Astrocyte (in vitro differentiated cells and primary cell): ENCODE measurements at regions not wholly inside any gene's neighbourhood (a gene's known extent, or its start where the extent isn't known, plus 50 kb on each side); places are given as distances from the start of the nearest gene placed in this dataset.

Experiments used
- DNase-seq: peaks from one replicate; pipeline ENCODE4 v3.0.0-alpha.2; 2010; ENCODE audit warnings: low read depth
- FAIRE-seq: peaks from 2 replicates; lab custom pipeline; 2011; peaks lifted over from hg19 to GRCh38; lab: Jason Lieb, UNC
- H2AFZ ChIP-seq: 2 replicates; pipeline ENCODE4 v1.6.0; 2012; ENCODE audit warnings: low read depth, low read length, inconsistent platforms
- H3K27ac ChIP-seq: 2 replicates; pipeline ENCODE4 v1.5.1; 2011; ENCODE audit warnings: low read depth, low read length, inconsistent platforms
- H3K27me3 ChIP-seq: 2 replicates; pipeline ENCODE4 v1.6.0; 2011; ENCODE audit warnings: low read length, inconsistent platforms; ENCODE audit not compliant: insufficient read depth
- H3K36me3 ChIP-seq: 2 replicates; pipeline ENCODE4 v1.5.1; 2011; ENCODE audit warnings: low read length, inconsistent platforms; ENCODE audit not compliant: insufficient read depth
- H3K4me1 ChIP-seq: 2 replicates; pipeline ENCODE4 v1.5.1; 2011; ENCODE audit warnings: low read length, inconsistent platforms; ENCODE audit not compliant: insufficient read depth
- H3K4me2 ChIP-seq: 2 replicates; pipeline ENCODE4 v1.6.0; 2012; ENCODE audit warnings: low read length, inconsistent platforms
- H3K4me3 ChIP-seq: 2 replicates; pipeline ENCODE4 v1.5.1; 2011; ENCODE audit warnings: low read depth, mild to moderate bottlenecking, low read length, inconsistent platforms; ENCODE audit not compliant: insufficient read depth
- H3K79me2 ChIP-seq: 2 replicates; pipeline ENCODE4 v1.6.0; 2012; ENCODE audit warnings: mild to moderate bottlenecking, low read length, inconsistent platforms; ENCODE audit not compliant: insufficient read depth
- H3K9ac ChIP-seq: 2 replicates; pipeline ENCODE4 v1.6.0; 2012; ENCODE audit warnings: mild to moderate bottlenecking, low read length, inconsistent platforms
- H3K9me3 ChIP-seq: 2 replicates; pipeline ENCODE4 v1.5.1; 2012; ENCODE audit warnings: low read depth, mild to moderate bottlenecking, low read length, inconsistent platforms; ENCODE audit not compliant: insufficient read depth
- H4K20me1 ChIP-seq: 2 replicates; pipeline ENCODE4 v1.6.0; 2012; ENCODE audit warnings: low read length, inconsistent platforms; ENCODE audit not compliant: insufficient read depth
- H3K27ac Mint-ChIP-seq: one replicate; pipeline ENCODE4 v1.8.0; 2021; ENCODE audit warnings: mild to moderate bottlenecking, mixed read lengths; ENCODE audit not compliant: unreplicated experiment
- H3K27me3 Mint-ChIP-seq: one replicate; pipeline ENCODE4 v1.8.0; 2021; ENCODE audit warnings: low read depth, mixed read lengths; ENCODE audit not compliant: unreplicated experiment
- H3K36me3 Mint-ChIP-seq: one replicate; pipeline ENCODE4 v1.8.0; 2021; ENCODE audit warnings: low read depth, mixed read lengths; ENCODE audit not compliant: unreplicated experiment
- H3K4me1 Mint-ChIP-seq: one replicate; pipeline ENCODE4 v1.8.0; 2021; ENCODE audit warnings: low read depth, mixed read lengths; ENCODE audit not compliant: unreplicated experiment
- H3K4me3 Mint-ChIP-seq: one replicate; pipeline ENCODE4 v1.8.0; 2021; ENCODE audit warnings: mild to moderate bottlenecking, moderate library complexity, mixed read lengths; ENCODE audit not compliant: unreplicated experiment
- H3K9me3 Mint-ChIP-seq: one replicate; pipeline ENCODE4 v1.8.0; 2021; ENCODE audit warnings: mild to moderate bottlenecking, mixed read lengths; ENCODE audit not compliant: unreplicated experiment
- CTCF ChIP-seq: IDR thresholded peaks from 2 replicates; pipeline ENCODE4 v1.5.1; 2011; ENCODE audit warnings: low read depth, mild to moderate bottlenecking, inconsistent platforms, low read length, moderate library complexity; ENCODE audit not compliant: insufficient read depth
- EZH2 ChIP-seq: IDR thresholded peaks from 2 replicates; pipeline ENCODE4 v1.6.1; 2012; ENCODE audit warnings: mild to moderate bottlenecking, low read length, inconsistent platforms; ENCODE audit not compliant: insufficient read depth

- Mint-ChIP-seq H3K27ac (no peak overlapping the region), H3K27me3 (peaks cover 6% of the 10 kb centered on the region), H3K4me1 (peaks cover 4% of the 10 kb centered on the region), H3K4me3 (no peak overlapping the region), H3K9me3 (no peaks in the 10 kb centered on the region), H3K36me3 (peaks cover 2% of the 10 kb centered on the region)
- H3K4me3 ChIP-seq = no peak overlapping the region
- no peak overlapping the region for H2AFZ ChIP-seq
- no peak overlapping the region for H3K27ac ChIP-seq
- no peaks in the 10 kb centered on the region for H4K20me1 ChIP-seq
- no peak overlapping the region for H3K4me2 ChIP-seq
- H3K27me3 ChIP-seq = no peaks in the 10 kb centered on the region
- H3K79me2 ChIP-seq = no peaks in the 10 kb centered on the region
- FAIRE-seq (no peak), DNase-seq (no peak)
- TF ChIP-seq EZH2 (no peak), CTCF (no peak)
- H3K9me3 ChIP-seq = no peaks in the 10 kb centered on the region
- H3K9ac ChIP-seq = no peak overlapping the region
- no peaks in the 10 kb centered on the region for H3K4me1 ChIP-seq
- H3K36me3 ChIP-seq = no peaks in the 10 kb centered on the region
These were observed 234.2 kb downstream of the TOX3 start for GRCh38 chr16:52312716-52313115.

GRCh38 chr16:52309446-52310416, 237.2 kb downstream of the TOX3 start:
- H3K36me3 ChIP-seq = no peaks in the 10 kb centered on the region
- DNase-seq (no peak), FAIRE-seq (no peak)
- Mint-ChIP-seq H3K36me3 (peaks cover under 1% of the 10 kb centered on the region), H3K9me3 (no peaks in the 10 kb centered on the region), H3K4me1 (peaks cover 4% of the 10 kb centered on the region), H3K27ac (no peak overlapping the region), H3K4me3 (no peak overlapping the region), H3K27me3 (peaks cover 2% of the 10 kb centered on the region)
- no peaks in the 10 kb centered on the region for H3K79me2 ChIP-seq
- H3K27me3 ChIP-seq = no peaks in the 10 kb centered on the region
- no peaks in the 10 kb centered on the region for H3K4me1 ChIP-seq
- H3K9ac ChIP-seq = no peak overlapping the region
- TF ChIP-seq EZH2 (no peak), CTCF (no peak)
- no peak overlapping the region for H3K4me2 ChIP-seq
- no peaks in the 10 kb centered on the region for H3K9me3 ChIP-seq
- H3K4me3 ChIP-seq = no peak overlapping the region
- no peak overlapping the region for H3K27ac ChIP-seq
- no peaks in the 10 kb centered on the region for H4K20me1 ChIP-seq
- no peak overlapping the region for H2AFZ ChIP-seq

GRCh38 chr16:52308051-52308450, 238.9 kb downstream of the TOX3 start:
- no peaks in the 10 kb centered on the region for H3K9me3 ChIP-seq
- TF ChIP-seq EZH2 (no peak), CTCF (no peak)
- H3K36me3 Mint-ChIP-seq = no peaks in the 10 kb centered on the region
- no peak overlapping the region for H3K4me2 ChIP-seq
- H3K4me1 ChIP-seq = no peaks in the 10 kb centered on the region
- no peak overlapping the region for H3K4me3 Mint-ChIP-seq
- H3K4me1 Mint-ChIP-seq = peaks cover 4% of the 10 kb centered on the region
- no peaks in the 10 kb centered on the region for H3K9me3 Mint-ChIP-seq
- FAIRE-seq = no peak
- no peak overlapping the region for H3K9ac ChIP-seq
- no peak for DNase-seq
- H4K20me1 ChIP-seq = no peaks in the 10 kb centered on the region
- no peak overlapping the region for H2AFZ ChIP-seq
- no peaks in the 10 kb centered on the region for H3K36me3 ChIP-seq
- no peaks in the 10 kb centered on the region for H3K79me2 ChIP-seq
- no peak overlapping the region for H3K27ac Mint-ChIP-seq
- no peaks in the 10 kb centered on the region for H3K27me3 Mint-ChIP-seq
- H3K27ac ChIP-seq = no peak overlapping the region
- H3K4me3 ChIP-seq = no peak overlapping the region
- no peaks in the 10 kb centered on the region for H3K27me3 ChIP-seq
